DOHH2 (cell line): ENCODE measurements at regions not wholly inside any gene's neighbourhood (a gene's known extent, or its start where the extent isn't known, plus 50 kb on each side); places are given as distances from the start of the nearest gene placed in this dataset.

Source experiments
- H3F3A ChIP-seq: fragments of 200-600 bp; sonication (generic), shearing (Covaris generic); 2 replicates; pipeline ENCODE4 v1.6.0; 2016; ENCODE audit warnings: antibody characterized with exemption, mild to moderate bottlenecking; ENCODE audit not compliant: control insufficient read depth, insufficient read depth
- H3K27ac ChIP-seq: fragments of 200-600 bp; sonication (generic); 2 replicates; pipeline ENCODE4 v1.5.1; 2014; ENCODE audit warnings: low read depth, mild to moderate bottlenecking, low read length, moderate library complexity
- H3K27me3 ChIP-seq: fragments of 200-600 bp; sonication (generic); 2 replicates; pipeline ENCODE4 v1.6.1; 2014; ENCODE audit warnings: mild to moderate bottlenecking, low read length, mixed read lengths; ENCODE audit not compliant: control insufficient read depth
- H3K36me3 ChIP-seq: fragments of 200-600 bp; sonication (generic); 2 replicates; pipeline ENCODE4 v1.6.1; 2014; ENCODE audit warnings: mild to moderate bottlenecking, low read length, moderate library complexity, mixed read lengths; ENCODE audit not compliant: control insufficient read depth
- H3K4me1 ChIP-seq: fragments of 200-600 bp; sonication (generic); 2 replicates; pipeline ENCODE4 v1.6.1; 2014; ENCODE audit warnings: mild to moderate bottlenecking, low read length, mixed read lengths; ENCODE audit not compliant: control insufficient read depth
- H3K4me2 ChIP-seq: fragments of 200-600 bp; sonication (generic); 2 replicates; pipeline ENCODE4 v1.6.0; 2014; ENCODE audit warnings: mild to moderate bottlenecking, low read length, moderate library complexity
- H3K4me3 ChIP-seq: fragments of 200-600 bp; sonication (generic); 2 replicates; pipeline ENCODE4 v1.5.1; 2014; ENCODE audit warnings: mild to moderate bottlenecking, low read length, mixed read lengths
- H3K79me2 ChIP-seq: fragments of 200-600 bp; sonication (generic); 2 replicates; pipeline ENCODE4 v1.6.1; 2014; ENCODE audit warnings: mild to moderate bottlenecking, low read length, mixed read lengths; ENCODE audit not compliant: control insufficient read depth
- H3K9me2 ChIP-seq: fragments of 200-600 bp; sonication (generic); replicated peaks from 2 replicates; pipeline ENCODE4 v1.6.1; 2014; ENCODE audit warnings: mild to moderate bottlenecking, low read length, mixed read lengths; ENCODE audit not compliant: control insufficient read depth
- H3K9me3 ChIP-seq: fragments of 200-600 bp; sonication (generic); 2 replicates; pipeline ENCODE4 v1.6.1; 2014; ENCODE audit warnings: antibody characterized with exemption, low read length, mixed read lengths; ENCODE audit not compliant: control insufficient read depth, insufficient read depth
- H4K20me1 ChIP-seq: fragments of 200-600 bp; sonication (generic); 2 replicates; pipeline ENCODE4 v1.6.0; 2014; ENCODE audit warnings: low read depth, mild to moderate bottlenecking, antibody characterized with exemption, low read length, moderate library complexity; ENCODE audit not compliant: control insufficient read depth, insufficient read depth
- EZH2phosphoT487 ChIP-seq: fragments of 200-600 bp; sonication (generic); IDR thresholded peaks from 2 replicates; pipeline ENCODE4 v1.6.1; 2017; ENCODE audit warnings: borderline replicate concordance, mild to moderate bottlenecking, antibody characterized with exemption, low read length, moderate library complexity, mixed read lengths
- TF ChIP-seq, protein P1 (sequence below): fragments of 200-600 bp; sonication (generic); IDR thresholded peaks from one replicate; pipeline ENCODE4 v1.5.1; 2014; ENCODE audit warnings: antibody characterized with exemption, mild to moderate bottlenecking, low read depth, low read length; ENCODE audit not compliant: poor library complexity, severe bottlenecking

DNA sequence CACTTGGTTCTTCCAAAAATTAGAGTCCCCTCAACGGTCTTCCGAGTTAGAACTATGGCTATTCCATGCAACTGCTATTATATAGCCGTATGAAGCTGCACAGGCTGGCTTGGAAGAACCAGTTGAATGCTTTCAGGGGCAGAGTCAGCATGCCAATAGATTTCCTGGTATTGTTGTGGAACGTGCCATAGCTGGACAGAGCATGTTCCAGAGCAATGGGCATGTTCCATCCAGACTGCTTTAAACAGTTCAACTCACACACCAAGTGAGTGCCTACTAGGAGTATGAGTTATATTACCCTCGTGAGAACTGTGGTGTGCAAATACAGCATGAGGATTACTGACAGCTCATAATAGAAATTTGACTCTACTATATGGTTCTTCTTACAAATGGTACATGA, 682.0 kb downstream of the SATB2 start:
- Histone ChIP-seq H3K36me3 (no peaks in the 10 kb centered on the region), H3K4me1 (no peaks in the 10 kb centered on the region), H3K79me2 (no peaks in the 10 kb centered on the region), H3F3A (no peaks in the 10 kb centered on the region), H3K4me3 (no peak overlapping the region), H3K9me3 (no peaks in the 10 kb centered on the region), H4K20me1 (no peaks in the 10 kb centered on the region), H3K27me3 (no peaks in the 10 kb centered on the region), H3K27ac (no peak overlapping the region), H3K4me2 (no peak overlapping the region), H3K9me2 (no peaks in the 10 kb centered on the region)
- TF ChIP-seq, protein P1, sequence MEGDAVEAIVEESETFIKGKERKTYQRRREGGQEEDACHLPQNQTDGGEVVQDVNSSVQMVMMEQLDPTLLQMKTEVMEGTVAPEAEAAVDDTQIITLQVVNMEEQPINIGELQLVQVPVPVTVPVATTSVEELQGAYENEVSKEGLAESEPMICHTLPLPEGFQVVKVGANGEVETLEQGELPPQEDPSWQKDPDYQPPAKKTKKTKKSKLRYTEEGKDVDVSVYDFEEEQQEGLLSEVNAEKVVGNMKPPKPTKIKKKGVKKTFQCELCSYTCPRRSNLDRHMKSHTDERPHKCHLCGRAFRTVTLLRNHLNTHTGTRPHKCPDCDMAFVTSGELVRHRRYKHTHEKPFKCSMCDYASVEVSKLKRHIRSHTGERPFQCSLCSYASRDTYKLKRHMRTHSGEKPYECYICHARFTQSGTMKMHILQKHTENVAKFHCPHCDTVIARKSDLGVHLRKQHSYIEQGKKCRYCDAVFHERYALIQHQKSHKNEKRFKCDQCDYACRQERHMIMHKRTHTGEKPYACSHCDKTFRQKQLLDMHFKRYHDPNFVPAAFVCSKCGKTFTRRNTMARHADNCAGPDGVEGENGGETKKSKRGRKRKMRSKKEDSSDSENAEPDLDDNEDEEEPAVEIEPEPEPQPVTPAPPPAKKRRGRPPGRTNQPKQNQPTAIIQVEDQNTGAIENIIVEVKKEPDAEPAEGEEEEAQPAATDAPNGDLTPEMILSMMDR: no peak
- no peak for TF ChIP-seq EZH2phosphoT487

DNA sequence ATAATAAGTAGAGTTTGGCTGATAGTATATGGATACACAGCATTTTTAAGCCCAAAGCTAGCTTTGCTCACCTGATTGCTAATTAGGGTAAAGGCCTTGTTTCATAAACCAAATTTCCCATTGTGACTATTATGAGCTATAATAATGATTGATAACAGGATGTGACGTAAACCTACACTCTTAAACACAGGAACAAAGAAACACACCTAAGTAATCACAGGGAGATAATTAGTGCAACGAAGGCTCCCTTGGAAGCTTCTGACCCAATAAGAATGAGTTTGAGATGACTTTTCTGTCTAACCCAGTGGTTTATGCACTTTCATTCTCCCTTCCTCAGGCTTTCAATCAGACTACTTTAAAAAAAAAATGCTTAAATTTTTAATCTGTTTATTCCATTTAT, 683.2 kb downstream of the SATB2 start:
- no peaks in the 10 kb centered on the region for H4K20me1 ChIP-seq
- H3K27me3 ChIP-seq: no peaks in the 10 kb centered on the region
- no peak overlapping the region for H3K4me3 ChIP-seq
- H3K9me2 ChIP-seq: no peaks in the 10 kb centered on the region
- H3K27ac ChIP-seq: no peak overlapping the region
- H3K4me1 ChIP-seq: no peaks in the 10 kb centered on the region
- H3K9me3 ChIP-seq: no peaks in the 10 kb centered on the region
- no peaks in the 10 kb centered on the region for H3F3A ChIP-seq
- TF ChIP-seq, protein P1: no peak
- no peak for TF ChIP-seq EZH2phosphoT487
- H3K4me2 ChIP-seq: no peak overlapping the region
- H3K36me3 ChIP-seq: no peaks in the 10 kb centered on the region
- H3K79me2 ChIP-seq: no peaks in the 10 kb centered on the region

DNA sequence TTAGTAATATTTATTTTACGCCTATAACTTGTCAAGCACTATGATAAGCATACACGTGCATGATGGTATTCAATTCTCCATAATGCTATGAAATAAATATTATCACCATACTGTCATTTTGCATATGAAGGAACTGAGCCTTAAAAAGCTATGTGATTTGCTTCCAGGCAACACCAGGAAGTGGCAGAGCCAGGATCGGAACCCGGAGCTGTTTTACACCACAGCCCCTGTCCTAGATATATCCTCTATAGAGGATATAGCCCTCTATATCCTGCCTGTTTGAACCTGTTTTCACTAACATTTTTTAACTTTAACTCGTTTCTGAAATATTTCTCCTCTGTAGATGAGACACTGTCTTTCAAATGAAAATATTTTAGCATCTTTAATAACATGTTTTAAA, 690.0 kb downstream of the SATB2 start:
- Histone ChIP-seq H3F3A (no peaks in the 10 kb centered on the region), H4K20me1 (no peaks in the 10 kb centered on the region), H3K9me3 (no peaks in the 10 kb centered on the region), H3K9me2 (no peaks in the 10 kb centered on the region), H3K27ac (no peak overlapping the region), H3K27me3 (no peaks in the 10 kb centered on the region), H3K4me3 (no peak overlapping the region), H3K36me3 (no peaks in the 10 kb centered on the region), H3K79me2 (no peaks in the 10 kb centered on the region), H3K4me1 (no peaks in the 10 kb centered on the region), H3K4me2 (no peak overlapping the region)
- TF ChIP-seq, protein P1: no peak
- no peak for TF ChIP-seq EZH2phosphoT487

DNA sequence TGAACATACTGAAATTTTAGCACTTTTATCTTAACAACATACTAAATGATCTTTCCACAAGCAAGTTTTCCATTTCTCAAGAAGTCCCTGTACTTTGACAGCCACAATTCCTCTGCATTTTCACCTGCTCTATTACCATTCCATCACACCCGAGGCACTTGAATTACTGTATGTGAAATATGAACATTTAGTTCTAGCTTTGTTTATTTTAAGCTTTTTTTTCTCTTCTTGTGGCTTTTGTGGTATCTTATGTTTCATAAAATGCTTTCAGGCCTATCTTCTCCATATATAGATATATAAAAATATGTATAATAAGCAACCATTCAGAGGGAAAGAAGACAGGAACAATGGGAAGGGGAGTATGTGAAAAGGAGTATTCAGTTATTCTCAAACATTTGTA, 693.9 kb downstream of the SATB2 start:
- TF ChIP-seq, protein P1: no peak
- no peak for TF ChIP-seq EZH2phosphoT487

More for the DNA sequence above, 693.9 kb downstream of the SATB2 start:
- Histone ChIP-seq H3K9me2 (no peaks in the 10 kb centered on the region), H3K4me3 (no peak overlapping the region), H3K4me1 (no peaks in the 10 kb centered on the region), H4K20me1 (no peaks in the 10 kb centered on the region), H3F3A (no peaks in the 10 kb centered on the region), H3K36me3 (no peaks in the 10 kb centered on the region), H3K79me2 (no peaks in the 10 kb centered on the region), H3K27ac (no peak overlapping the region), H3K27me3 (no peaks in the 10 kb centered on the region), H3K9me3 (no peaks in the 10 kb centered on the region), H3K4me2 (no peak overlapping the region)
